Astrocyte (in vitro differentiated cells and primary cell): ENCODE measurements at regions not wholly inside any gene's neighbourhood (a gene's known extent, or its start where the extent isn't known, plus 50 kb on each side); places are given as distances from the start of the nearest gene placed in this dataset.

ENCODE experiments used
- EZH2 ChIP-seq: IDR thresholded peaks from 2 replicates; pipeline ENCODE4 v1.6.1; 2012; ENCODE audit warnings: mild to moderate bottlenecking, low read length, inconsistent platforms; ENCODE audit not compliant: insufficient read depth
- TF ChIP-seq, protein P1 (sequence below): IDR thresholded peaks from 2 replicates; pipeline ENCODE4 v1.5.1; 2011; ENCODE audit warnings: low read depth, mild to moderate bottlenecking, inconsistent platforms, low read length, moderate library complexity; ENCODE audit not compliant: insufficient read depth

DNA sequence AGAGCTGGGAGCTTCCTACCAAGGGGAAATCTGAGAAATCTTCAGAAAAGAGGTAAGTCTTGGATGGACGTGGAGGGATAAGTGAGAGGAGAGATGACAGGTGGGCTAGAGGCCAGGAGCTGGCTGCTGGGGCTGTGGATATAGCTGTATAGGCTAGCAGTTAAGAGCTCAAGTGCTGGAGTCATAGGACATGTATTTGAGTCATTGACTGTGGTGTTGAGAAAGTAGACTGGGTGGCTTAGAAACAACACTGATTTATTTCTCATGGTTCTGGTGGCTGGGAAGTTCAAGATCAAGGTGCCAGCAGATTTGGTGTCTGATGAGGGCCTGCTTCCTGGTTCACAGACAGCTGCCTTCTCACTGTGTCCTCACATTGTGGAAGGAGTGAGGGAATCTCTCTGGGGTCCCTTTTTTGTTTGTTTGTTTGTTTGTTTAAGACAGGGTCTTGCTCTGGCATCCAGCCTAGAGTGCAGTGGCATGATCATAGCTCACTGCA is 151.1 kb upstream of the FUT8 start:
- TF ChIP-seq, protein P1, sequence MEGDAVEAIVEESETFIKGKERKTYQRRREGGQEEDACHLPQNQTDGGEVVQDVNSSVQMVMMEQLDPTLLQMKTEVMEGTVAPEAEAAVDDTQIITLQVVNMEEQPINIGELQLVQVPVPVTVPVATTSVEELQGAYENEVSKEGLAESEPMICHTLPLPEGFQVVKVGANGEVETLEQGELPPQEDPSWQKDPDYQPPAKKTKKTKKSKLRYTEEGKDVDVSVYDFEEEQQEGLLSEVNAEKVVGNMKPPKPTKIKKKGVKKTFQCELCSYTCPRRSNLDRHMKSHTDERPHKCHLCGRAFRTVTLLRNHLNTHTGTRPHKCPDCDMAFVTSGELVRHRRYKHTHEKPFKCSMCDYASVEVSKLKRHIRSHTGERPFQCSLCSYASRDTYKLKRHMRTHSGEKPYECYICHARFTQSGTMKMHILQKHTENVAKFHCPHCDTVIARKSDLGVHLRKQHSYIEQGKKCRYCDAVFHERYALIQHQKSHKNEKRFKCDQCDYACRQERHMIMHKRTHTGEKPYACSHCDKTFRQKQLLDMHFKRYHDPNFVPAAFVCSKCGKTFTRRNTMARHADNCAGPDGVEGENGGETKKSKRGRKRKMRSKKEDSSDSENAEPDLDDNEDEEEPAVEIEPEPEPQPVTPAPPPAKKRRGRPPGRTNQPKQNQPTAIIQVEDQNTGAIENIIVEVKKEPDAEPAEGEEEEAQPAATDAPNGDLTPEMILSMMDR = no peak
- TF ChIP-seq EZH2 = no peak
